Ishikawa (cell line): ENCODE measurements at regions not wholly inside any gene's neighbourhood (a gene's known extent, or its start where the extent isn't known, plus 50 kb on each side); places are given as distances from the start of the nearest gene placed in this dataset.

Experiments used
- EGR1 ChIP-seq: IDR thresholded peaks from 2 replicates; pipeline ENCODE4 v1.6.1; 2012
- TCF12 ChIP-seq: IDR thresholded peaks from 2 replicates; pipeline ENCODE4 v1.6.1; 2012; ENCODE audit warnings: low read depth
- TEAD4 ChIP-seq: IDR thresholded peaks from 2 replicates; pipeline ENCODE4 v1.6.1; 2012
- ZBTB7A ChIP-seq: IDR thresholded peaks from 2 replicates; pipeline ENCODE4 v1.6.1; 2012; ENCODE audit warnings: low read depth
- TF ChIP-seq, protein P1 (sequence below): IDR thresholded peaks from 2 replicates; pipeline ENCODE4 v1.6.1; 2012

DNA sequence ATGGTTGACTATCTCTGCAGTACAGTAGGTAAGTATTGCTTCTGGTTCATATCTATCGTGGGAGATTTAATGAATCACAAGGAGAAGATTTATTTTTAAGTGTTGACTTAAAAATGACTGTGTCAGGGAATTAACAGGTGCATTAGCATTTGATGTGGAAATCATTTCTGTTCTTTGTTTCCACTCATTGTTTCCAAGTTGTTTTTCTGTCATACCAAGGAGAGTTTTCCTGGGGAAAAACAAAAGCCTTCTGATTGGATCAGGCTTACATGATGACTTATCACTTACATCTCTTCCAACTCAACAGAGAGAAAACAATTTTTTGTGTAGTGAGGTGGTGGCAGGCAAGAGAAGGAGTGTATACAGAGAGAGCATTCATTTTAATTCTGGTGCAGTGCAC lies 686.4 kb downstream of the HTR1B start:
- TF ChIP-seq, protein P1, sequence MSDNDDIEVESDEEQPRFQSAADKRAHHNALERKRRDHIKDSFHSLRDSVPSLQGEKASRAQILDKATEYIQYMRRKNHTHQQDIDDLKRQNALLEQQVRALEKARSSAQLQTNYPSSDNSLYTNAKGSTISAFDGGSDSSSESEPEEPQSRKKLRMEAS, result no peak
- TF ChIP-seq TCF12 (no peak), ZBTB7A (no peak), TEAD4 (no peak), EGR1 (no peak)
